Liver (tissue), 8 donors: ENCODE measurements at regions not wholly inside any gene's neighbourhood (a gene's known extent, or its start where the extent isn't known, plus 50 kb on each side); places are given as distances from the start of the nearest gene placed in this dataset.

Experiments used
- DNase-seq: peaks from one replicate; pipeline ENCODE4 v3.0.0-alpha.2; 2017; ENCODE audit warnings: low spot score
- H3K27ac ChIP-seq, 2 donors: one replicate each; pipeline ENCODE4 v1.7.0; 2013; ENCODE audit warnings: inconsistent platforms in 2 of 2, low read length in 2 of 2, control low read depth in 1 of 2, low read depth in 1 of 2, mild to moderate bottlenecking in 1 of 2
- H3K27me3 ChIP-seq, 4 donors: one replicate each; pipeline versions ENCODE4 v1.6.1 to v1.7.0; 2013; ENCODE audit warnings: low read length in 3 of 4, inconsistent platforms in 1 of 4, mild to moderate bottlenecking in 1 of 4, moderate library complexity in 1 of 4; ENCODE audit not compliant: control insufficient read depth in 4 of 4, insufficient read depth in 4 of 4
- H3K36me3 ChIP-seq, 4 donors: one replicate each; pipeline versions ENCODE4 v1.6.1 to v1.7.0; 2013; ENCODE audit warnings: low read length in 3 of 4, mild to moderate bottlenecking in 3 of 4, low read depth in 1 of 4, moderate library complexity in 1 of 4; ENCODE audit not compliant: control insufficient read depth in 4 of 4, insufficient read depth in 3 of 4
- H3K4me1 ChIP-seq, 4 donors: one replicate each; pipeline versions ENCODE4 v1.6.1 to v1.7.0; 2013; ENCODE audit warnings: low read length in 3 of 4, mild to moderate bottlenecking in 3 of 4, moderate library complexity in 1 of 4; ENCODE audit not compliant: control insufficient read depth in 4 of 4, insufficient read depth in 4 of 4
- H3K4me3 ChIP-seq, 3 donors: one replicate each; pipeline versions ENCODE4 v1.6.1 to v1.7.0; 2013; ENCODE audit warnings: low read length in 3 of 3, control low read depth in 1 of 3, low read depth in 1 of 3, mild to moderate bottlenecking in 1 of 3
- H3K9ac ChIP-seq, 2 donors: one replicate each; pipeline ENCODE4 v1.7.0; 2013; ENCODE audit warnings: low read length in 2 of 2, mild to moderate bottlenecking in 2 of 2, moderate library complexity in 2 of 2, control low read depth in 1 of 2, low read depth in 1 of 2
- H3K9me3 ChIP-seq, 4 donors: one replicate each; pipeline versions ENCODE4 v1.6.1 to v1.7.0; 2013; ENCODE audit warnings: low read length in 3 of 4; ENCODE audit not compliant: control insufficient read depth in 4 of 4
- ATF3 ChIP-seq: IDR thresholded peaks from 2 replicates; pipeline ENCODE4 v1.6.1; 2016; ENCODE audit warnings: antibody characterized with exemption
- CTCF ChIP-seq: fragments of 150-350 bp; IDR thresholded peaks from 2 replicates; pipeline ENCODE4 v1.5.1; 2017; ENCODE audit warnings: improper control_type of control experiment, low read depth, low read length; ENCODE audit not compliant: missing input control
- EGR1 ChIP-seq, 2 donors: IDR thresholded peaks; 2 replicates each; pipeline ENCODE4 v1.6.1; 2016 to 2018; ENCODE audit warnings: antibody characterized with exemption in 2 of 2, low read depth in 2 of 2
- FOXA1 ChIP-seq: IDR thresholded peaks from 2 replicates; pipeline ENCODE4 v1.6.1; 2016; ENCODE audit warnings: antibody characterized with exemption
- GABPA ChIP-seq, 2 donors: IDR thresholded peaks in 1 of 2; conservative IDR thresholded peaks in 1 of 2; 2 replicates each; pipeline ENCODE4 v1.6.1; 2016; ENCODE audit warnings: antibody characterized with exemption in 2 of 2, mild to moderate bottlenecking in 1 of 2, moderate library complexity in 1 of 2
- HNF4A ChIP-seq, 2 donors: conservative IDR thresholded peaks; 2 replicates each; pipeline ENCODE4 v1.6.1; 2016; ENCODE audit warnings: antibody characterized with exemption in 2 of 2, mild to moderate bottlenecking in 2 of 2
- NR2F2 ChIP-seq: IDR thresholded peaks from 2 replicates; pipeline ENCODE4 v1.6.1; 2016; ENCODE audit warnings: antibody characterized with exemption
- RXRA ChIP-seq, 2 donors: IDR thresholded peaks; 2 replicates each; pipeline ENCODE4 v1.6.1; 2017 to 2018; ENCODE audit warnings: antibody characterized with exemption in 2 of 2, mild to moderate bottlenecking in 1 of 2
- TAF1 ChIP-seq: conservative IDR thresholded peaks from 2 replicates; pipeline ENCODE4 v1.6.1; 2016; ENCODE audit warnings: antibody characterized with exemption, mild to moderate bottlenecking
- YY1 ChIP-seq: IDR thresholded peaks from 2 replicates; pipeline ENCODE4 v1.6.1; 2016; ENCODE audit warnings: antibody characterized with exemption, mild to moderate bottlenecking
- ZBTB33 ChIP-seq: IDR thresholded peaks from 2 replicates; pipeline ENCODE4 v1.6.1; 2016; ENCODE audit warnings: antibody characterized with exemption
- WGBS: extraction: QIAGEN DNeasy Blood & Tissue Kit; methylation state at CpG from one replicate; pipeline ENCODE4 v1.1.7; 2013; 5-methylcytosine and 5-hydroxymethylcytosine counted together
- donor health status: healthy.
- donor health status: healthy.
- donor health status: healthy.
- donor health status: healthy.
- donor health status: healthy.

- peaks cover 0 to 2% (median 0%) of the 10 kb centered on the region in 4 donors for H3K9me3 ChIP-seq
- no peaks in the 10 kb centered on the region for H3K36me3 ChIP-seq
- no peak overlapping the region for H3K27ac ChIP-seq
- no peaks in the 10 kb centered on the region for H3K4me1 ChIP-seq
- no peaks in the 10 kb centered on the region for H3K27me3 ChIP-seq
- H3K9ac ChIP-seq: no peak overlapping the region
- no peak for TF ChIP-seq YY1
- TF ChIP-seq TAF1: no peak
- TF ChIP-seq FOXA1: no peak
- no peak for TF ChIP-seq EGR1 (IDR thresholded peaks at IDR 0.05; ENCODE audit: low read depth in 2 of 2)
- TF ChIP-seq HNF4A (conservative IDR thresholded peaks at IDR 0.05): no peak
- 78% methylated on average over 1 of the region's 1 CpG for WGBS
- H3K4me3 ChIP-seq: no peak overlapping the region
- no peak for DNase-seq
Observed at GRCh38 chr11:37406651-37407050, 808.6 kb upstream of the RAG2 start.

- WGBS: 66% methylated on average over 2 of the region's 2 CpGs
- no peaks in the 10 kb centered on the region for H3K4me1 ChIP-seq
- DNase-seq: no peak
- H3K27me3 ChIP-seq: no peaks in the 10 kb centered on the region
- no peak for TF ChIP-seq ATF3
- TF ChIP-seq CTCF: no peak
- no peak for TF ChIP-seq RXRA (IDR thresholded peaks at IDR 0.05)
- no peak for TF ChIP-seq EGR1 (IDR thresholded peaks at IDR 0.05; ENCODE audit: low read depth in 2 of 2)
- H3K9ac ChIP-seq: no peak overlapping the region
- H3K9me3 ChIP-seq: peaks cover 0 to 2% (median 0%) of the 10 kb centered on the region in 4 donors
- H3K36me3 ChIP-seq: no peaks in the 10 kb centered on the region
- no peak overlapping the region for H3K4me3 ChIP-seq
- no peak overlapping the region for H3K27ac ChIP-seq
Observed at GRCh38 chr11:37404231-37404630, 806.2 kb upstream of the RAG2 start.

GRCh38 chr11:37402663-37403062 lies 804.6 kb upstream of the RAG2 start:
- H3K4me3 ChIP-seq: no peak overlapping the region
- no peak overlapping the region for H3K9ac ChIP-seq
- no peaks in the 10 kb centered on the region for H3K4me1 ChIP-seq
- H3K27ac ChIP-seq: no peak overlapping the region
- no peaks in the 10 kb centered on the region for H3K9me3 ChIP-seq
- WGBS: 24% methylated on average over 1 of the region's 1 CpG
- H3K27me3 ChIP-seq: no peaks in the 10 kb centered on the region
- DNase-seq: no peak
- TF ChIP-seq HNF4A (conservative IDR thresholded peaks at IDR 0.05) (peak in 1 of 2 donors; percentile 8), NR2F2 (no peak)
- H3K36me3 ChIP-seq: no peaks in the 10 kb centered on the region

GRCh38 chr11:37394236-37394870 lies 796.3 kb upstream of the RAG2 start:
- WGBS: 35% methylated on average over 1 of the region's 1 CpG

More at GRCh38 chr11:37394236-37394870, 796.3 kb upstream of the RAG2 start:
- TF ChIP-seq RXRA (IDR thresholded peaks at IDR 0.05) (no peak), NR2F2 (no peak), YY1 (no peak), HNF4A (conservative IDR thresholded peaks at IDR 0.05) (no peak), ZBTB33 (no peak), CTCF (no peak), GABPA (IDR thresholded peaks at IDR 0.05 in 1 of 2, conservative IDR thresholded peaks at IDR 0.05 in 1 of 2) (no peak)
- H3K27me3 ChIP-seq: no peaks in the 10 kb centered on the region
- no peak overlapping the region for H3K27ac ChIP-seq
- DNase-seq: no peak
- no peaks in the 10 kb centered on the region for H3K36me3 ChIP-seq
- peak overlapping the region in 1 of 3 donors; percentile 26 for H3K4me3 ChIP-seq
- no peak overlapping the region for H3K9ac ChIP-seq
- peaks cover 2 to 12% (median 6%) of the 10 kb centered on the region in 4 donors for H3K9me3 ChIP-seq
- no peaks in the 10 kb centered on the region for H3K4me1 ChIP-seq
